ENCODE measurements at regions not wholly inside any gene's neighbourhood (a gene's known extent, or its start where the extent isn't known, plus 50 kb on each side); places are given as distances from the start of the nearest gene placed in this dataset.
"Not testable (repeated sequence)": the region's sequence is repeated elsewhere in the genome, so short reads cannot be mapped to it uniquely, and the experiment has no call there.

DNA sequence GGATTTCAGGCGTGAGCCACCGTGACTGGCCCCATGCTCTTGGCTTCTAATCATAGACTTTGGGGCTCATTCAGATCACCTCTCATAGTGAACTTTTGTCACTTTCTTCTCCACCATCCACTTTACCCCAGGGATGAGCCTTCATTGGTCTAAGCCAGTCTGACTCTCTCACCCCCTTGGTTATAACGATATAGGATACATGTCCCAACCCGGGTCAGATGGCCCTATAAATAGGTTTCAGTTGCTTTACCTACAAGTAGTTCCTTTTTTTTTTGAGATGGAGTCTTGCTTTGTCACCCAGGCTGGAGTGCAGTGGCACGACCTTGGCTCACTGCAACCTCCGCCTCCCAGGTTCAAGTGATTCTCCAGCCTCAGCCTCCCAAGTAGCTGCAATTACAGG is 61.7 kb downstream of the TMEM235 start:
- not testable (repeated sequence) for TF ChIP-seq POLR2A (IDR thresholded peaks at IDR 0.05)
- TF ChIP-seq, protein P1, sequence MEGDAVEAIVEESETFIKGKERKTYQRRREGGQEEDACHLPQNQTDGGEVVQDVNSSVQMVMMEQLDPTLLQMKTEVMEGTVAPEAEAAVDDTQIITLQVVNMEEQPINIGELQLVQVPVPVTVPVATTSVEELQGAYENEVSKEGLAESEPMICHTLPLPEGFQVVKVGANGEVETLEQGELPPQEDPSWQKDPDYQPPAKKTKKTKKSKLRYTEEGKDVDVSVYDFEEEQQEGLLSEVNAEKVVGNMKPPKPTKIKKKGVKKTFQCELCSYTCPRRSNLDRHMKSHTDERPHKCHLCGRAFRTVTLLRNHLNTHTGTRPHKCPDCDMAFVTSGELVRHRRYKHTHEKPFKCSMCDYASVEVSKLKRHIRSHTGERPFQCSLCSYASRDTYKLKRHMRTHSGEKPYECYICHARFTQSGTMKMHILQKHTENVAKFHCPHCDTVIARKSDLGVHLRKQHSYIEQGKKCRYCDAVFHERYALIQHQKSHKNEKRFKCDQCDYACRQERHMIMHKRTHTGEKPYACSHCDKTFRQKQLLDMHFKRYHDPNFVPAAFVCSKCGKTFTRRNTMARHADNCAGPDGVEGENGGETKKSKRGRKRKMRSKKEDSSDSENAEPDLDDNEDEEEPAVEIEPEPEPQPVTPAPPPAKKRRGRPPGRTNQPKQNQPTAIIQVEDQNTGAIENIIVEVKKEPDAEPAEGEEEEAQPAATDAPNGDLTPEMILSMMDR (IDR thresholded peaks at IDR 0.05), result not testable (repeated sequence)

Data from Peyer's patch (tissue), 4 donors.